GM18505 (cell line): ENCODE measurements at regions not wholly inside any gene's neighbourhood (a gene's known extent, or its start where the extent isn't known, plus 50 kb on each side); places are given as distances from the start of the nearest gene placed in this dataset.

Experiments used
- ATAC-seq: cut with Tn5 transposase; IDR thresholded peaks from one replicate; pipeline ENCODE4 v1.9.1; 2021; ENCODE audit not compliant: unreplicated experiment
- POLR2A ChIP-seq: IDR thresholded peaks from 4 replicates; pipeline ENCODE4 v1.6.1; 2011; ENCODE audit warnings: borderline replicate concordance; ENCODE audit not compliant: insufficient read depth, insufficient read length; ENCODE audit errors: extremely low read depth

GRCh38 chr2:7826656-7827055, 855.2 kb upstream of the ID2 start:
- no peak for ATAC-seq
- TF ChIP-seq POLR2A: no peak

- no peak for ATAC-seq
- TF ChIP-seq POLR2A: no peak
Observed at GRCh38 chr2:7829241-7829640, 852.6 kb upstream of the ID2 start.

GRCh38 chr2:7830616-7831015, 851.2 kb upstream of the ID2 start:
- no peak for TF ChIP-seq POLR2A
- ATAC-seq: no peak

GRCh38 chr2:7835151-7835550, 846.7 kb upstream of the ID2 start:
- ATAC-seq: no peak
- TF ChIP-seq POLR2A: no peak

GRCh38 chr2:7835693-7836680, 845.9 kb upstream of the ID2 start:
- no peak for TF ChIP-seq POLR2A
- ATAC-seq: peak; percentile 98

- ATAC-seq: no peak
- no peak for TF ChIP-seq POLR2A
Observed at GRCh38 chr2:7837237-7837760, 844.6 kb upstream of the ID2 start.

- ATAC-seq: no peak
- TF ChIP-seq POLR2A: no peak
Observed at GRCh38 chr2:7838669-7839068, 843.2 kb upstream of the ID2 start.

GRCh38 chr2:7840651-7841380, 841.0 kb upstream of the ID2 start:
- ATAC-seq: no peak
- no peak for TF ChIP-seq POLR2A

GRCh38 chr2:7841751-7842150, 840.1 kb upstream of the ID2 start:
- TF ChIP-seq POLR2A: no peak
- no peak for ATAC-seq

GRCh38 chr2:7844414-7844965, 837.4 kb upstream of the ID2 start:
- no peak for TF ChIP-seq POLR2A
- no peak for ATAC-seq

GRCh38 chr2:7845332-7845731, 836.5 kb upstream of the ID2 start:
- ATAC-seq: no peak
- no peak for TF ChIP-seq POLR2A

- TF ChIP-seq POLR2A: no peak
- no peak for ATAC-seq
Observed at GRCh38 chr2:7846607-7847006, 835.2 kb upstream of the ID2 start.

GRCh38 chr2:7847321-7847720, 834.5 kb upstream of the ID2 start:
- no peak for TF ChIP-seq POLR2A
- no peak for ATAC-seq
